NCI-H524 treated with DMSO at 0.1 percent for 48 hours (cell line): ENCODE measurements at regions not wholly inside any gene's neighbourhood (a gene's known extent, or its start where the extent isn't known, plus 50 kb on each side); places are given as distances from the start of the nearest gene placed in this dataset.
"Not testable (repeated sequence)": the region's sequence is repeated elsewhere in the genome, so short reads cannot be mapped to it uniquely, and the experiment has no call there.

Experiments
- DNase-seq: peaks from one replicate; lab custom pipeline; 2025; lab: John Stamatoyannopoulos, UW

DNA sequence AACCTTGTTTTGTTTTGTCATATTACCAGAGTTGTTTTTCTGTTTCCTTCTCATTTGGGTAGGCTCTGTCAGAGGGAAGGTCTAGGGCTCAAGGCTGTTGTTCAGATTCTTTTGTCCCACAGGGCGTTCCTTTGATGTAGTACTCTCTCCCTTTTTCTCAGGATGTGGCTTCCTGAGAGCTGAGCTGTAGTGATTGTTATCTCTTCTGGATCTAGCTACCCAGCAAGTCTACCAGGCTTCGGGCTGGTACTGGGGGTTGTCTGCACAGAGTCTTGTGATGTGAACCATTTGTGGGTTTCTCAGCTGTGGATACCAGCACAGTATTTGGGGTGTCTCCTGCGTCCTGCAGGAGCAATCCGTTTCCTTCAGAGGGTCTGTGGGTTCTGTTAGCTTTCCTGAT, 74.2 kb upstream of the GNG12 start:
- not testable (repeated sequence) for DNase-seq

- DNase-seq, result not testable (repeated sequence)
Measured at GRCh38 chr1:67906015-67906414, 72.7 kb upstream of the GNG12 start.

GRCh38 chr1:67902546-67903223, 69.4 kb upstream of the GNG12 start:
- not testable (repeated sequence) for DNase-seq

GRCh38 chr1:67898033-67898726, 64.9 kb upstream of the GNG12 start:
- no peak for DNase-seq

GRCh38 chr1:67897270-67897949, 64.1 kb upstream of the GNG12 start:
- no peak for DNase-seq

- no peak for DNase-seq
Measured at GRCh38 chr1:67896826-67897225, 63.6 kb upstream of the GNG12 start.

DNA sequence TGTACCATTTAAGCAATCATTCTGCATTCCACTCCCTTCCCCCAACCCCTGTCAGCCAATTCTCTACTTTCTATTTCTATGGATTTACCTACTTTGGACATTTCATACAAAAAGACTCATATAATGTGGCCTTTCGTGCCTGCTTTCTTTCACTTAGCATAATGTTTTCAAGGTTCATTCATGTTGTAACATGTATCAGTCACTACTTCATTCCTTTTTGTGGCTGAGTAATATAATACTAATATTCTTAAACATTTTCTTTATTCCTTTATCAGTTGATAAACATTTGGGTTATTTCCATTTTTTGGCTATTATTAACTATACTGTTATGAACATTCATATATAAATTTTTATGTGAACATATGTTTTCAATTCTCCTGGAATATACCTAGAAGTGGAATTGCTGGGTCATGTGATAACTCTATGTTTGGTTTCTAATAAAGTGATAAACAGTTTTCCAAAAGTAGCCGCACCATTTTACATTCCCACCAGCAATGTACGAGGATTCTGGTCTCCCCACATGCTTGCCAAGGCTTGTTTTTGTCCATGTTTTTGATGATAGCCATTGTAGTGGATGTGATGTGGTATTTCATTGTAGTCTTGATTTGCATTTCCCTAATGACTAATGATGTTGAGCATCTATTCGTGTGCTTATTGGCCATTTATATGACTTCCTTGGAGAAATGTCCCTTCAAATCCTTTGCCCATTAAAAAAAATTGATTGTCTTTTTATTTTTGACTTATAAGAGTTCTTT, 61.9 kb upstream of the GNG12 start:
- DNase-seq, result no peak

DNA sequence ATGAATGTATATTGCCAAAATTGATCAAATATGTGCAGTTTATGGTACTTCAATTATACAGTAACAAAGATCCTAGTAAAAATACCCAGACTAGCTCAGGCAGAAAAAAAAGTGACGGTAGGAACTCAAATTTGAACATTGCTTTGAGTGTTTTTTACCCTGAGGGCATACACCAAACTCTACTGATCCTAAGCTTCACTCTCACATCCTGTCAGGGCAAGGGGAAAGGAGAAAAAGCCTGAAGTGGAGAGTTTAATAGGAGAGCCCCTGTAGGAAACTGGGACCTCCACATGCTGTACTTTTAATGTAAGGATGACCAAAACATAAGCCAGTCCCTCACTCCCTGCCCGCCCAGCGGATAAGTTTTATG, 59.8 kb upstream of the GNG12 start:
- DNase-seq, result no peak

GRCh38 chr1:67892476-67893125, 59.3 kb upstream of the GNG12 start:
- DNase-seq, result no peak

DNA sequence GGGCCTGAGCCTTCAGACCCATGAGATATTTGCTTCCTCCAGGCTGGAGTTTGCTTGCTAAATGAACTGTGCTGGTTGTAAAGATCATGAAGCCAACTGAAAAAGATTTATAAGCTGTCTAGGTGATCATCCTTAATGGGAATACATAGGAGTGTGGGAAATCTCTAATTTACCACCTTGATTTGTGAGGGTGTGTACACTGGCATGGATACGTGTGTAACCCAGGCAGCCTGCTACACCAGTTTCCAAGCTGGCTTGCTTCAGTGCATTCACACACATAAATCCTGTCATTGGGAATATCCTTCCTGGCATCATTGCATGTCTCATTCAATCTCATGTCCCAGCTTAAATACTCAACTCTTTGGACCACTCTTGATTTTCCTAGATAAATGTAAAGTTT, 57.6 kb upstream of the GNG12 start:
- DNase-seq, result no peak

- DNase-seq, result no peak
Measured at GRCh38 chr1:67889953-67890567, 56.8 kb upstream of the GNG12 start.

DNA sequence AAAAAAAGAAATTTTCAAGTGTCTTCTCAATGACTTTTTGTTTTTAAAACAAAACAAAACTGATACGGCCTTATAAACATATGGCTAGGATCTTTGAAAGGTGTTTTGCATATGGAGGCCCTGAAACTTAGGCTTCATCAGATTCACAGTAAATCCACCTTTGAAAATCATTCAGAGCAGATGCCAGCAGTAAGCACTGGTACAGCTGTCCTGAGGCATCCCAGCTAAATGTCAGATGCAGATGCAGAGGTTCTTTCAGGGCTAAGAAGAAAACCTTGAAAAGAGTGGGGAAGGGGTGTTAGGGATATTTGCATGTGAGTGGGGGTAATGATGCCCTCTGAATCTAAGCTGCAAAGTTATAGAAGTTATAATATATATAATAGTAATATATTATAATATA, 56.2 kb upstream of the GNG12 start:
- DNase-seq, result no peak

GRCh38 chr1:67888216-67889106, 55.2 kb upstream of the GNG12 start:
- no peak for DNase-seq

DNA sequence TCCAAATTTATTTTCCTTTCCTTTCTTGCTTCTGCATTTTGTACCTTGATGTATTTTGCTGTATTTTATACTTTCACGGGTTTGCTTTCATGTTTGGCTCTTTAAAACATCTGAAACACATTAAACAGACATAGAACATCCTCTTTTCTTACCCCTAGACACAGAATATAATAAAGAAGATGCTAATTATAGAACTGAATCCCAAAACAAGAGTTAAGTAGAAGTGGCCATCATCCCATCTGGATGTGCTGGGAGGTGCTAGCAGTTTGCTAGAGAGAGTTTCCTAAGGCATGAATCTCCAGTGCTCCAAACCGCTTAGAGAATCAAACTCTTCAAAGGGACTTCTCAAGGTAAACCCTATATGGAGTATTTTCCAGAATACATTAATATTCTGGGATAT, 53.9 kb upstream of the GNG12 start:
- no peak for DNase-seq

DNA sequence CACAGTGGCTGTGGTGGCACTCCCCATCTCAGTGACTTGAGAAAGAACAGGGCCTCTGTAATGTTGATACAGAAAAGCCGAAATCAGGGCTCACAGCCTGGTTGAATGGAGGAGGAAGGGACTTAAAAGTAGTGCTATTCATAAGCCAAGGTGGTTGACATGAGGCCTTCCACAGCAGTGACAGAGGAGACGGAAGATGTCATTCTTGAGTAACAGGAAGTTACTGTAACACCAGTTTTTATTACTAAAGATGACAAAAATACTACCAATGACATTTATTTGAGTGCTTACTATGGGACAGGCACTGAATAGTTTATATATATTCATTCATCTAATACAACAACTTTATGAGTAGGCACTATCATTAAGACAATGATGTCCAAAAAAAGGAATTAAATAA, 52.8 kb upstream of the GNG12 start:
- no peak for DNase-seq

DNA sequence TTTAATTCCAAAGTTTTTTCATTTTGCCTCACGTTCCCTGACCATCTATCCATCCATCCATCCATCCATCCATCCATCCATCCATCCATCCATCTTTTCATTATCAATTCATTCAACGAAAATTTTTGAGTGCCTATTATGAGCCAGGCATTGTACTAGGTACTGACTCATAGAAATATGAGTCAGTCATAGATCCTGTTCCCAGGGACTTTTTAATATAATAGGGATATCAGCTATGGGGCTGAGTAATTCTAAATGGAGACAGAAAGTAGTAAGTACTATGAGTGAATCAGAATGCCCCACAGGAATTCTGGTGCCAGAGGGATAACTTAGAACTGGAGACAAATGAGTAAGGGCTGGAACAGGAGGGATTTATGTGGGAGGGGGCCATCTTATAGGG, 49.8 kb upstream of the GNG12 start:
- DNase-seq, result no peak
